ENCODE measurements at regions not wholly inside any gene's neighbourhood (a gene's known extent, or its start where the extent isn't known, plus 50 kb on each side); places are given as distances from the start of the nearest gene placed in this dataset.

GRCh38 chr14:65940056-65940735, 527.7 kb downstream of the FUT8 start:
- TF ChIP-seq RAD21 (IDR thresholded peaks at IDR 0.05; ENCODE audit: low read length) = no peak
- TF ChIP-seq MXI1 (IDR thresholded peaks at IDR 0.05; ENCODE audit: borderline replicate concordance, low read depth, low read length) = no peak
- TF ChIP-seq CTCF (conservative IDR thresholded peaks at IDR 0.05; ENCODE audit: low read depth, low read length) = 0 out of 2 replicates have a peak, but pooled peaks have one; percentile 1
- TF ChIP-seq POLR2A (IDR thresholded peaks at IDR 0.05; ENCODE audit: low read depth, low read length) = no peak
- TF ChIP-seq RFX5 (IDR thresholded peaks at IDR 0.05; ENCODE audit: low read depth, low read length) = no peak
- TF ChIP-seq CEBPB (IDR thresholded peaks at IDR 0.05; ENCODE audit: low read depth, low read length) = no peak
- TF ChIP-seq MAZ (IDR thresholded peaks at IDR 0.05; ENCODE audit: borderline replicate concordance, low read depth, low read length) = no peak
- TF ChIP-seq SMC3 (IDR thresholded peaks at IDR 0.05; ENCODE audit: low read depth, low read length) = no peak
- TF ChIP-seq RCOR1 (IDR thresholded peaks at IDR 0.05; ENCODE audit: insufficient replicate concordance, low read length) = no peak
- TF ChIP-seq USF2 (IDR thresholded peaks at IDR 0.05; ENCODE audit: low read depth, low read length) = no peak
- TF ChIP-seq MAFK (IDR thresholded peaks at IDR 0.05; ENCODE audit: low read depth, low read length) = no peak
- TF ChIP-seq NFE2L2 (IDR thresholded peaks at IDR 0.05; ENCODE audit: low read depth, low read length) = no peak
- TF ChIP-seq CHD1 (IDR thresholded peaks at IDR 0.05; ENCODE audit: low read depth, low read length) = no peak
